IPS DF 19.7 (cell line): ENCODE measurements at regions not wholly inside any gene's neighbourhood (a gene's known extent, or its start where the extent isn't known, plus 50 kb on each side); places are given as distances from the start of the nearest gene placed in this dataset.

Experiments
- DNase-seq: peaks from one replicate; pipeline ENCODE4 v3.0.0-alpha.2; 2013; ENCODE audit warnings: low read depth, low spot score

DNA sequence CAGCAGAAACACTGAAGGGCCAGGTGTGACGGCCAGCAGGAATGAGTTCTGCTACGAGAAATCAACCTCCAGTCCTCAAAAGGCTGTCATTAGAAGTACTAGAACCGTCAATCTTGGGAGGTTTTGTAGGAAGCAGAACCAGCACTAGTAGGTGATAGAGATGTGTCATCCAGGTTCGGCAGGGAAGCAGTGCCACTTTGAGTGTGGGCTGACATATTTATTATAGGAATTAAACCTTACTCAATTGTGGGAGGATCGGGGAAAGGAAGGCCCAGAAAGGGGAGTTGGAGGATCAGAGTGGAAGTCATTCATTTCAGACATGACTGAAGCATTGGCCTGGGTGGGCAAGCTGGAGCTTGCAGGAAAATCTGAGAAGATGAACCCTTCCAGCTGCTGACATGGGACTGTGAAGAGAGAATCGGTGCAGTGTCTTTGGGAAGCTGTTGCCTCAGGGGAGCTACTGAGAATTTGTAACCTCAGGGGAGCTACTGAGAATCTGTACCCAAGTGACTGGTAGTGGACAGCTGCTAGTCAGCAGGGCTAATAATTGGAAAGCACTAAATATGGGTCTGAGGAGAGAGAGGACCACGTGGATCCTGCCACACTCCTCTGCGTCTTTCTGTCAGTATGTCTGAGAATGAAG is 177.4 kb downstream of the SPRY1 start:
- no peak for DNase-seq

DNA sequence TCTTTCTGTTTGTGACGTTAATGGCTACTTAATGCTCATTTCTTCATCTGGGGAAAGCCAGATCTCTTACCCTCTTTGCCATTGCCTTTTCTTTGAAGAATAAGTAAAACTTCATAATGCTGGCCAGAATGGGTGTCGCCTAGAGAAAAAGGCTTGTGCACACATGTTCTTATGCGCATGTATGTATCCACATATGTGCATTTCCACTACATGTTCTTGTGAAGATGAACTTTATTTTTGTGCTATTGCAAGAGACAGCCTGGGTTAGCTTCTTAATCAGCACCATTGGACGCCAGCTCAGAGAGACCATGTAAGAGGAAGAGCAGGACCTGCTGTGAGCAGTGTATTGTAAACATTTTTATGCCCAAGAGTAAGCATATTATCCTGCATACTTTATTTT is 178.7 kb downstream of the SPRY1 start:
- DNase-seq, result no peak

DNA sequence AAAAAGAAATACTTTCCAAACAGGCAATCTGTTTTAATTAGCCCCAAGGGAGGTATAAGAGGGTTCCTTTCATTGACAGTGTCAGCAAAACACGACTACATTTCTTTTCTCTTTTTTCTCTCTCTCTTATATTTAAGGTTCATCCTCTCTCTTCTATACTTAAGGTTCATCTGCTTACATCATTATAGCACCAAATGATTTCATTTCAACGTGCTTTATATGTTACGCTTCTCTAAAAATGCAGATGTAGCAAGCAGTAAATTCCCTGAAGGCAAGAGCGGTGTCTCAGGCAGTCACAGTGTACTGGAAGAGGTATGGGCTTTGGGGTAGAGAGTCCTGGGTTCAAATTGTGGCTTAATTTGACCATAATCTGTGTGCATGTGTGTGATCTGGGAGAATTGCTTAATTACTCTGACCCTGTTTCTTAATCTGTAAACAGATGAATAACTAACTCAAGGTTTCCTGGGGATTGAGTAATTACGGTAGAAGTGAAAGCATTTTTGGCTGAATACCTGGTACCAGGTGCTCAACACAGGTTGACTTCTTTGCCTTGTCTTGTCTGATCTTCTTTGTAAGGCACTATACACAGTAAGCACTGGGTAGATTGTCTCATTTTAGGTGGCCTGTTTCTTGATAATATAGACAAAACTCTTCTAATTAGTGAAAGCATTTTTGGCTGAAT is 180.8 kb downstream of the SPRY1 start:
- no peak for DNase-seq

- DNase-seq, result no peak
Measured at GRCh38 chr4:123578276-123579029, 181.9 kb downstream of the SPRY1 start.

- no peak for DNase-seq
Measured at GRCh38 chr4:123579961-123580360, 183.4 kb downstream of the SPRY1 start.

- no peak for DNase-seq
Measured at GRCh38 chr4:123580981-123581664, 184.5 kb downstream of the SPRY1 start.

DNA sequence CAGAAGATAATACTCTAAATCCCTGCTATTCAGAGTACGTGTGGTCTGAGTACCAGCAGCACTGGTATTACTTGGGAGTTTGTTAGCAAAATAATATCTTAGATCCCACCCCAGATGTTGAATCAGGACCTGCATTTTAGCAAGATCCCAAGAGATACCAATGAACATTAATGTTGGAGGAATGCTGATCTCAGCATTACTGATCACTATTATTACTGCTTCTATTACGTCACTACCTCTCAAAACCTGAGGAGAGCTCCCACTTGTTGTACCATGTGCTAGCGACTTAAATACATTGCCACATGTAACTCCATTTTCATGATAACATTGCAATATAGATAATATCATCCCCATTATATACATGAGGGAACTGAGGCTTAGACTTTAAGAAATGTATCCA is 185.2 kb downstream of the SPRY1 start:
- no peak for DNase-seq

DNA sequence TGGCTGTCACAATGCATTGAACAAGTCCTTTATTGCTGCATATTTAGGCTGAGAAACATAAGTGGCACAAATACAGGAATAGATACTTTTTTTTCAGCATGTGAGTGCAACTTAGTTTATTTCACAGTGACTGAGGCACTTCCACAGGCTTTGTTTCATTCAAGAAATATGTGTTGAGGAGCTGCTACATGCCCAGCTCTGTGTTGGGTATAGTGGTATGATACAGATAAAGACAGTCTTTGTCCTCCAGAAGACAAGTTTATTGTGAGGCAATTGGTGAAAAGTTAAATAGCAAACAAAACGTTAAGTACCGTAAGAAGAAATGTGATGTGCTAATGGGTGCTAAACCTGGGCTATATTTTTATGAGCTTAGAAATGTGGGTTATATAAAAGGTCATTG is 186.4 kb downstream of the SPRY1 start:
- DNase-seq, result no peak

DNA sequence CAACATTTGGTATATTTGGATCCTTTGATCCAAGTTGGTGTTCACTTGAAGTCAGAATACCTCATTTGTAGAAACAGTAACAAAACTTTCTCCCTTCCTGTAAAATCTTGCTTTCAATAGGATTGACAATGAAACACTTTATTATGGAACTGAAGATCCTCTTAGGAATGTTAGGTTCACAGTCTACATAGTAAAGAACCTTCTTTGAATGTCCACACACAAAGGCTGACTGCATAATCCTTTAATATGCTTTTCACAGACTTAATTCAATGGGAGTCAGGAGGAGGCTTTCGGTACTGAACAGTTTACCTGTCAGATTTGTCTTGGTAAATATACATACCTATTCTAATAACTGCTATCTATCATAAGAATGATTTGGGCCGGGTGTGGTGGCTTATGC is 188.5 kb downstream of the SPRY1 start:
- no peak for DNase-seq

GRCh38 chr4:123587983-123588494 is 191.4 kb downstream of the SPRY1 start:
- no peak for DNase-seq

- no peak for DNase-seq
Measured at GRCh38 chr4:123588631-123589241, 192.1 kb downstream of the SPRY1 start.

GRCh38 chr4:123589301-123589700 is 192.7 kb downstream of the SPRY1 start:
- no peak for DNase-seq

DNA sequence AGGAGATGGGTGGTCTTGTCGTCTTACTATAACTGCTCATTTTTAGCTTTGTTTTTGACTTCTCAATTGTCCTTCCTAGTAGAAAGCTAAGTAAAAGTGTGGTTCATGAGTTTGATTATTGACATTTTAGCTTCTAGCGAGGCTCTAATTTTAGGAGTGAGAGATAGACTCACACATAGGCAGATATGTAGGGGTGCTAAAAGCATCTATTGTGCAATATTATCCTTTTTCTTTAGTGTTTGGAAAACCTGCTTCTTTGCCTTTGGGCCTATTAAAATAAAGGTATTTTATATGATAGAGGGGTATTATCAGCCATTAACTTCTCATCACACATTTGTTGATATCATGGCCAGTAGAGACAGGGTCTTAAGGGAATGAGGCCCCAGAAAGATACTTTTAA is 195.3 kb downstream of the SPRY1 start:
- no peak for DNase-seq

GRCh38 chr4:123593655-123594054 is 197.1 kb downstream of the SPRY1 start:
- DNase-seq, result no peak

- DNase-seq, result no peak
Measured at GRCh38 chr4:123596805-123597204, 200.2 kb downstream of the SPRY1 start.

DNA sequence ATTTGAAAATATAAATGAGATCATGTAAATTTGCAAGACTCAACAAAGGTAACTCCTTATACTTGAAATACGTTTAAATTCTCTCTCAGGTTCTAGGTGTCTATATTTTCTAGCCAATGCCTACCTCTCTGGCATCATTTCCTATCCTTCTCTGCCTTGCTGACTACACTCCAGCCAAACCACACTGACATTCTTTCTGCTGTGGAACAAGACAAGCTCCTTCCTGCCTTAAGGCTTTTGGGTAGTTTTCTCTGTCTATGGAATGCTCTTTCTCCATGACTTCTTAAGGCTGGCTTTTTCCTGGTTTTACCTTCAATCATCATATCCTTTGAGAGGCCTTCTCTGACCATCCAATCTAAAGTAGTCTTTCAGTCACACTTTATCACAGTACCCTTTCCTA is 201.0 kb downstream of the SPRY1 start:
- DNase-seq, result no peak

DNA sequence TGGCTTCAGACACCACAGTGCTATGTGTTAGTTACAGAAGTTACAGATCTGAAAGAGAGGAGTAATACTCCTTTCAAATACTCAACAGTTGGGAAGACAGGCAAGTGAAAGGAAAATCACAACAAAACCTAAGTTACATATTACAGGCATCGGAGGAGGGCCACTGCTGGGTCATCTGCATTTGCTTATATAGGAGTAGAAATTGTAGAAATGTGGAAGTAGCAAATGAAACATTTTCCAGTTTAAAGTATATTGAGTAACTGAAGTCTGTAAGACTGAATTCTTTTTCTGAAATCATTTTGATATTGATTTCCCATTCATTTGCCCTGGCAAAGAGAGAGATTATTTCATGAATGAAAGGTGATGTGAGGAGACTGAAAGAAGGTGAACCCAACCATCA is 201.7 kb downstream of the SPRY1 start:
- DNase-seq, result no peak

DNA sequence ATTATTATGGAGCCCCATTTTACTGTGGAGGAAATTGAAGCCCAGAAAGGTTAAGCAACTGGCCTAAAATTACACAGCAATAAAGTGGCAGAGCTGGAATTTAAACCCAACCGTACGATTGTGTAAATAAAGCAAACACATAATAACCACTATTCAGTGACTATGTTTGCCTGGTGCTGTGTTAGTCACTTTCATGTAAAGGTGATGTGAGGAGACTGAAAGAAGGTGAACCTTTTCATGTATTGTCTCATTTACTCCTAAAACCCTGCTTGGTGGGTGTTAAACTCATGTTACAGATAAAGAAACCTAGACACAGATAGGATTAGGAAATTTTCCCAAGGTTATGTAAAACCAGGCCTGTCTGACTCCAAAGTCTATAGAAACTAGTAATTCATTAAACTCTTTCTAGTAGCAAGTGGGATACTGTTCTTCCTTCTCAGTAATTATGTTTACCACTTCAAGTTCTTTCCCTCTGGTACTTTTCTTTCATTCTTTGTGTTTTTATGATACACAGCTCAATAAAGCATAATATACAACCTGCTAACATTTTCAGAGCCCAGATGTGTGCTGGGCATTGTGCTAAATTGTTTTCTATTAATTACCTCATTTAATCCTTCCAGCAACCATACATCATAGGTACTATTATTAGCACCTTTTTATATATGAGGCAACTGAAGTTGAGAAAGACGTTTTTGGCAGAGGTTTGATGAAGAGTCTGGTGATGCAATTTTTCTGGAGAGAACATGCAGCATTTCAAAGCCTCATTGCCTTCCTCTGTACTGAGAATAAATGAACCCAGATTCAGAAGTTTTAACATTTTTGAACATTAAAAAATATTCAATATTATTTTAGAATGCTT is 202.7 kb downstream of the SPRY1 start:
- no peak for DNase-seq

GRCh38 chr4:123599920-123600810 is 203.6 kb downstream of the SPRY1 start:
- peak; percentile 68 for DNase-seq
